ENCODE measurements at regions not wholly inside any gene's neighbourhood (a gene's known extent, or its start where the extent isn't known, plus 50 kb on each side); places are given as distances from the start of the nearest gene placed in this dataset.

- no peak for TF ChIP-seq POLR2AphosphoS5 (IDR thresholded peaks at IDR 0.05)
- TF ChIP-seq CTCF (IDR thresholded peaks at IDR 0.05): no peak
- no peak for TF ChIP-seq POLR2A (IDR thresholded peaks at IDR 0.05)
Observed at GRCh38 chr2:220893411-220893810, 678.7 kb downstream of the EPHA4 start.

Measured in breast epithelium (tissue), 3 donors.